Kidney glomerular epithelial cell (primary cell): ENCODE measurements at regions not wholly inside any gene's neighbourhood (a gene's known extent, or its start where the extent isn't known, plus 50 kb on each side); places are given as distances from the start of the nearest gene placed in this dataset.
"Not testable (repeated sequence)": the region's sequence is repeated elsewhere in the genome, so short reads cannot be mapped to it uniquely, and the experiment has no call there.

Experiments
- DNase-seq: peaks from one replicate; lab custom pipeline; 2025; lab: John Stamatoyannopoulos, UW

- DNase-seq: no peak
Measured at GRCh38 chr18:55953326-55953725, 365.3 kb upstream of the TCF4 start.

GRCh38 chr18:55951738-55952137 is 363.7 kb upstream of the TCF4 start:
- DNase-seq: not testable (repeated sequence)

- DNase-seq: no peak
Measured at GRCh38 chr18:55950379-55951166, 362.6 kb upstream of the TCF4 start.

- DNase-seq: no peak
Measured at GRCh38 chr18:55934821-55935220, 346.8 kb upstream of the TCF4 start.

GRCh38 chr18:55932675-55933074 is 344.7 kb upstream of the TCF4 start:
- DNase-seq: no peak

GRCh38 chr18:55927831-55928230 is 339.8 kb upstream of the TCF4 start:
- no peak for DNase-seq

GRCh38 chr18:55925772-55926171 is 337.8 kb upstream of the TCF4 start:
- DNase-seq: no peak

- DNase-seq: no peak
Measured at GRCh38 chr18:55920063-55920462, 332.1 kb upstream of the TCF4 start.

- DNase-seq: no peak
Measured at GRCh38 chr18:55918444-55918843, 330.5 kb upstream of the TCF4 start.

- no peak for DNase-seq
Measured at GRCh38 chr18:55912919-55913318, 324.9 kb upstream of the TCF4 start.

- no peak for DNase-seq
Measured at GRCh38 chr18:55912071-55912470, 324.1 kb upstream of the TCF4 start.

GRCh38 chr18:55910296-55910695 is 322.3 kb upstream of the TCF4 start:
- no peak for DNase-seq

- DNase-seq: no peak
Measured at GRCh38 chr18:55908901-55909366, 320.9 kb upstream of the TCF4 start.

GRCh38 chr18:55907453-55908175 is 319.6 kb upstream of the TCF4 start:
- no peak for DNase-seq

GRCh38 chr18:55906536-55906935 is 318.5 kb upstream of the TCF4 start:
- DNase-seq: no peak

- no peak for DNase-seq
Measured at GRCh38 chr18:55903911-55904310, 315.9 kb upstream of the TCF4 start.

- peak; percentile 5 for DNase-seq
Measured at GRCh38 chr18:55900380-55900779, 312.4 kb upstream of the TCF4 start.

- no peak for DNase-seq
Measured at GRCh38 chr18:55897091-55897689, 309.2 kb upstream of the TCF4 start.

- no peak for DNase-seq
Measured at GRCh38 chr18:55893948-55894347, 306.0 kb upstream of the TCF4 start.

- DNase-seq: not testable (repeated sequence)
Measured at GRCh38 chr18:55892862-55893813, 305.1 kb upstream of the TCF4 start.

GRCh38 chr18:55886886-55887285 is 298.9 kb upstream of the TCF4 start:
- peak; percentile 3 for DNase-seq

GRCh38 chr18:55884498-55884897 is 296.5 kb upstream of the TCF4 start:
- DNase-seq: no peak
